ENCODE measurements at regions not wholly inside any gene's neighbourhood (a gene's known extent, or its start where the extent isn't known, plus 50 kb on each side); places are given as distances from the start of the nearest gene placed in this dataset.

GRCh38 chr3:35385271-35385670 is 254.1 kb upstream of the ARPP21 start:
- Histone ChIP-seq H3K27me3 (ENCODE audit: control insufficient read depth in 2 of 2, insufficient read depth in 2 of 2, low read length in 2 of 2) (no peaks in the 10 kb centered on the region), H3K79me2 (ENCODE audit: control insufficient read depth, insufficient read depth, low read length) (no peaks in the 10 kb centered on the region), H3K36me3 (ENCODE audit: control insufficient read depth in 2 of 2, extremely low read depth in 1 of 2, insufficient read depth in 2 of 2, low read length in 2 of 2) (no peaks in the 10 kb centered on the region), H3K27ac (ENCODE audit: insufficient read depth, low read depth, low read length) (no peak overlapping the region), H3K9me3 (replicated peaks; ENCODE audit: control insufficient read depth, insufficient read depth, low read length) (no peaks in the 10 kb centered on the region), H3K9me1 (replicated peaks; ENCODE audit: control insufficient read depth, extremely low read depth, insufficient read depth, low read length) (no peaks in the 10 kb centered on the region), H2AFZ (ENCODE audit: low read depth, low read length) (no peak overlapping the region), H3K4me2 (ENCODE audit: insufficient read depth, low read length) (no peak overlapping the region), H4K20me1 (replicated peaks; ENCODE audit: control insufficient read depth, extremely low read depth, insufficient read depth, low read length) (no peaks in the 10 kb centered on the region), H3K4me1 (ENCODE audit: control insufficient read depth, extremely low read depth, insufficient read depth, low read length) (peaks cover 22% of the 10 kb centered on the region), H3K4me3 (replicated peaks in 1 of 3; ENCODE audit: insufficient read depth in 1 of 3, low read depth in 1 of 3, low read length in 3 of 3) (no peak overlapping the region), H3K9ac (replicated peaks; ENCODE audit: extremely low read depth, insufficient read depth, low read length) (no peak overlapping the region)
- FAIRE-seq (no peak), DNase-seq (ENCODE audit: low read depth, low spot score) (no peak)
- POLR2A ChIA-PET, result no interaction called here
- no peak for TF ChIP-seq FOS (IDR thresholded peaks at IDR 0.05; ENCODE audit: borderline replicate concordance, insufficient read depth, low read length)
- TF ChIP-seq MYC (IDR thresholded peaks at IDR 0.05; ENCODE audit: low read depth, low read length), result no peak
- dilution Hi-C loops (cut with MboI; ENCODE audit: extremely low pct_ligation_motif_present, low sequenced_read_pairs) (no loop called here), intact Hi-C loops (cut with micrococcal nuclease) (no loop called here)
- CTCF ChIA-PET, result no interaction called here
- BruUV-seq (replicated peaks), result no TSS peak

- Histone ChIP-seq H3K9ac (replicated peaks; ENCODE audit: extremely low read depth, insufficient read depth, low read length) (no peak overlapping the region), H4K20me1 (replicated peaks; ENCODE audit: control insufficient read depth, extremely low read depth, insufficient read depth, low read length) (no peaks in the 10 kb centered on the region), H3K27ac (ENCODE audit: insufficient read depth, low read depth, low read length) (no peak overlapping the region), H3K27me3 (ENCODE audit: control insufficient read depth in 2 of 2, insufficient read depth in 2 of 2, low read length in 2 of 2) (no peaks in the 10 kb centered on the region), H2AFZ (ENCODE audit: low read depth, low read length) (no peak overlapping the region), H3K9me1 (replicated peaks; ENCODE audit: control insufficient read depth, extremely low read depth, insufficient read depth, low read length) (no peaks in the 10 kb centered on the region), H3K79me2 (ENCODE audit: control insufficient read depth, insufficient read depth, low read length) (no peaks in the 10 kb centered on the region), H3K9me3 (replicated peaks; ENCODE audit: control insufficient read depth, insufficient read depth, low read length) (no peaks in the 10 kb centered on the region), H3K4me1 (ENCODE audit: control insufficient read depth, extremely low read depth, insufficient read depth, low read length) (peaks cover under 1% of the 10 kb centered on the region), H3K36me3 (ENCODE audit: control insufficient read depth in 2 of 2, extremely low read depth in 1 of 2, insufficient read depth in 2 of 2, low read length in 2 of 2) (no peaks in the 10 kb centered on the region), H3K4me2 (ENCODE audit: insufficient read depth, low read length) (no peak overlapping the region), H3K4me3 (replicated peaks in 1 of 3; ENCODE audit: insufficient read depth in 1 of 3, low read depth in 1 of 3, low read length in 3 of 3) (no peak overlapping the region)
- dilution Hi-C loops (cut with MboI; ENCODE audit: extremely low pct_ligation_motif_present, low sequenced_read_pairs) (no loop called here), intact Hi-C loops (cut with micrococcal nuclease) (no loop called here)
- ChIA-PET POLR2A (no interaction called here), CTCF (no interaction called here)
- FAIRE-seq, result no peak
- no TSS peak for BruUV-seq (replicated peaks)
- TF ChIP-seq EZH2 (IDR thresholded peaks at IDR 0.05; ENCODE audit: borderline replicate concordance, low read depth, low read length, severe bottlenecking), result no peak
- TF ChIP-seq MAX (IDR thresholded peaks at IDR 0.05; ENCODE audit: insufficient read depth, insufficient read length), result no peak
- TF ChIP-seq POLR2AphosphoS5 (IDR thresholded peaks at IDR 0.05; ENCODE audit: insufficient read depth, low read depth, low read length), result no peak
- TF ChIP-seq, protein P1, sequence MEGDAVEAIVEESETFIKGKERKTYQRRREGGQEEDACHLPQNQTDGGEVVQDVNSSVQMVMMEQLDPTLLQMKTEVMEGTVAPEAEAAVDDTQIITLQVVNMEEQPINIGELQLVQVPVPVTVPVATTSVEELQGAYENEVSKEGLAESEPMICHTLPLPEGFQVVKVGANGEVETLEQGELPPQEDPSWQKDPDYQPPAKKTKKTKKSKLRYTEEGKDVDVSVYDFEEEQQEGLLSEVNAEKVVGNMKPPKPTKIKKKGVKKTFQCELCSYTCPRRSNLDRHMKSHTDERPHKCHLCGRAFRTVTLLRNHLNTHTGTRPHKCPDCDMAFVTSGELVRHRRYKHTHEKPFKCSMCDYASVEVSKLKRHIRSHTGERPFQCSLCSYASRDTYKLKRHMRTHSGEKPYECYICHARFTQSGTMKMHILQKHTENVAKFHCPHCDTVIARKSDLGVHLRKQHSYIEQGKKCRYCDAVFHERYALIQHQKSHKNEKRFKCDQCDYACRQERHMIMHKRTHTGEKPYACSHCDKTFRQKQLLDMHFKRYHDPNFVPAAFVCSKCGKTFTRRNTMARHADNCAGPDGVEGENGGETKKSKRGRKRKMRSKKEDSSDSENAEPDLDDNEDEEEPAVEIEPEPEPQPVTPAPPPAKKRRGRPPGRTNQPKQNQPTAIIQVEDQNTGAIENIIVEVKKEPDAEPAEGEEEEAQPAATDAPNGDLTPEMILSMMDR (IDR thresholded peaks at IDR 0.05; ENCODE audit: extremely low read depth in 1 of 2, insufficient read depth in 1 of 2, low read depth in 1 of 2, low read length in 2 of 2), result no peak
- DNase-seq (ENCODE audit: low read depth, low spot score), result no peak
Observed at GRCh38 chr3:35389907-35390306, 249.4 kb upstream of the ARPP21 start.

All from endothelial cell of umbilical vein (primary cell).